H1 (cell line): ENCODE measurements at regions not wholly inside any gene's neighbourhood (a gene's known extent, or its start where the extent isn't known, plus 50 kb on each side); places are given as distances from the start of the nearest gene placed in this dataset.
"Not testable (repeated sequence)": the region's sequence is repeated elsewhere in the genome, so short reads cannot be mapped to it uniquely, and the experiment has no call there.

ENCODE experiments used
- CTCF ChIP-seq, 3 experiments: IDR thresholded peaks; 1 replicate in 2 of 3; 2 replicates in 1 of 3; pipeline versions ENCODE4 v1.5.1 to v1.6.1; 2011; ENCODE audit warnings: low read length in 3 of 3, mild to moderate bottlenecking in 3 of 3, inconsistent platforms in 2 of 3, low read depth in 1 of 3, moderate library complexity in 1 of 3; ENCODE audit not compliant: insufficient read depth in 1 of 3; ENCODE audit errors: control extremely low read depth in 1 of 3
- EZH2 ChIP-seq: fragments of 200-600 bp; sonication (generic); IDR thresholded peaks from 2 replicates; pipeline ENCODE4 v1.7.1; 2012; ENCODE audit warnings: low read depth, mild to moderate bottlenecking, moderate library complexity, low read length, inconsistent platforms; ENCODE audit not compliant: severe bottlenecking
- KDM1A ChIP-seq: fragments of 200-600, 300-600 bp; sonication (generic); IDR thresholded peaks from 2 replicates; pipeline ENCODE4 v1.7.1; 2016; ENCODE audit warnings: mild to moderate bottlenecking, low read length, borderline replicate concordance
- MAFK ChIP-seq: IDR thresholded peaks from 2 replicates; pipeline ENCODE4 v1.6.1; 2012; ENCODE audit warnings: low read depth, mild to moderate bottlenecking, improper control_type of control experiment, low read length
- POLR2AphosphoS5 ChIP-seq: IDR thresholded peaks from 2 replicates; pipeline ENCODE4 v1.6.1; 2011; ENCODE audit warnings: low read depth, low read length
- RAD21 ChIP-seq, 2 experiments: IDR thresholded peaks in 1 of 2; conservative IDR thresholded peaks in 1 of 2; 2 replicates each; pipeline ENCODE4 v1.6.1; 2011; ENCODE audit warnings: low read depth in 2 of 2, low read length in 2 of 2, improper control_type of control experiment in 1 of 2, inconsistent platforms in 1 of 2, mild to moderate bottlenecking in 1 of 2, moderate library complexity in 1 of 2
- RXRA ChIP-seq: IDR thresholded peaks from 2 replicates; pipeline ENCODE4 v1.6.1; 2011; ENCODE audit warnings: low read depth, mild to moderate bottlenecking, low read length, moderate library complexity; ENCODE audit not compliant: insufficient read depth
- ZNF274 ChIP-seq: IDR thresholded peaks from 2 replicates; pipeline ENCODE4 v1.7.0; 2012; ENCODE audit warnings: low read length, borderline replicate concordance; ENCODE audit errors: extremely low read depth

GRCh38 chr2:87342175-87342574 lies 320.5 kb upstream of the PLGLB1 start:
- not testable (repeated sequence) for TF ChIP-seq RAD21 (IDR thresholded peaks at IDR 0.05 in 1 of 2, conservative IDR thresholded peaks at IDR 0.05 in 1 of 2; ENCODE audit: low read depth in 2 of 2, low read length in 2 of 2); POLR2AphosphoS5; RXRA; ZNF274; CTCF (IDR thresholded peaks at IDR 0.05; ENCODE audit: control extremely low read depth in 1 of 3, insufficient read depth in 1 of 3, low read depth in 1 of 3, low read length in 3 of 3); MAFK; EZH2; KDM1A
